ENCODE measurements at regions not wholly inside any gene's neighbourhood (a gene's known extent, or its start where the extent isn't known, plus 50 kb on each side); places are given as distances from the start of the nearest gene placed in this dataset.

DNA sequence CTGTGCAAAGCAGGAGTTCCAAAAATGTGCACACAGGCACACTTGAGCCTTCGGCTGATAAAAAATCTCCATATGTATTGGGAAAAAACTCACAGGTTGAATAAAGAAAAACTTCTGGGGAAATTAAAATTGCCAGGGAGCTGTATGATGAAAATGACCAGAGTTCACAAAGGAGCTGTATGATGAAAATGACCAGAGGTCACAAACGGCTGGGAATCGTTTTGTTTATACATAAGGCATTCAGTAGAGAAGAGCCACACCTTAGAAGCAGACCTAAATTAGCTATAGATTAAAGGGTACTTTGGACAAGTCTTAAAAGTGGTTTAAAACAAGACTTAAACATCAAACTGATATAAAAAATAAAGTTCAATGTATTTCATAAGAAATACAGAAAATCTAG, 251.7 kb upstream of the TMEM132C start:
- DNase-seq (ENCODE audit: extremely low read depth, low read depth), result no peak
- no peak overlapping the region for H3K4me3 ChIP-seq (replicated peaks; ENCODE audit: low read depth, low read length)
- TF ChIP-seq CTCF (IDR thresholded peaks at IDR 0.05; ENCODE audit: low read depth, low read length, missing control alignments), result no peak

GRCh38 chr12:128018067-128018466, 248.9 kb upstream of the TMEM132C start:
- no peak for TF ChIP-seq CTCF (IDR thresholded peaks at IDR 0.05; ENCODE audit: low read depth, low read length, missing control alignments)
- DNase-seq (ENCODE audit: extremely low read depth, low read depth), result no peak

GRCh38 chr12:128019996-128020544, 246.9 kb upstream of the TMEM132C start:
- no peak for TF ChIP-seq CTCF (IDR thresholded peaks at IDR 0.05; ENCODE audit: low read depth, low read length, missing control alignments)
- no peak overlapping the region for H3K4me3 ChIP-seq (replicated peaks; ENCODE audit: low read depth, low read length)
- DNase-seq (ENCODE audit: extremely low read depth, low read depth), result no peak

More at GRCh38 chr12:128018067-128018466, 248.9 kb upstream of the TMEM132C start:
- no peak overlapping the region for H3K4me3 ChIP-seq (replicated peaks; ENCODE audit: low read depth, low read length)

GRCh38 chr12:128021561-128021960, 245.4 kb upstream of the TMEM132C start:
- DNase-seq (ENCODE audit: extremely low read depth, low read depth), result no peak
- TF ChIP-seq CTCF (IDR thresholded peaks at IDR 0.05; ENCODE audit: low read depth, low read length, missing control alignments), result no peak
- no peak overlapping the region for H3K4me3 ChIP-seq (replicated peaks; ENCODE audit: low read depth, low read length)

DNA sequence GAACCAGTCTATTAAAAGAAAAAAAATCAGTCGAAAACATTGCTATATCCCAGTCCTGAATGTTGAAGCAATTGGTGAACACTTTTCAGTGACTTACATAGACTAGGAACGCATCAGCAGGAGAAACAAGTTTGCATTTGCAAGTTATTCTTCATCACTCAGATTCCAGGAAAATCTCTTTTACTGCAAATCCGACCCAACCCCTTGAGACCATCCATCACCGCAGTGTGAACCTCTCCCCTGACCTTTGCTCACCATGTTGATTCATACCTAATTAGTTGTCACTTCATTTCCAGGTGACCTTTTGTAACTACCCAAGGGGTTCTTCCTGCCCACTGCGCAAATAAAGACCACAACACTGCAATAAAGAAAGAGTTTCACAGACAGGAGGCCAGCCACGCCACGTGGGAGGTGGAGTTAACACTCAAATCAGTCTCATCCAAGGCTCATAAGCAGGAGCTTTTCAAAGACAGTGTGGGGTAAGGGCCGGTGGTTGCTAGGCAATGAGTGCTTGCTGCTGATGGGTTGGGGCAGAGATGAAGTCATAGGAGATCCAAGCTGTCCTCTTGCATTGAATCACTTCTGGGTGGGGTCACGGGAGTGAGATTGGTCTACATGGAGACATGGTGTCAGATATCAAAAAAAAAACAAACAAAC, 241.3 kb upstream of the TMEM132C start:
- no peak for DNase-seq (ENCODE audit: extremely low read depth, low read depth)

GRCh38 chr12:128026696-128027574, 240.0 kb upstream of the TMEM132C start:
- H3K4me3 ChIP-seq (replicated peaks; ENCODE audit: low read depth, low read length), result no peak overlapping the region
- no peak for TF ChIP-seq CTCF (IDR thresholded peaks at IDR 0.05; ENCODE audit: low read depth, low read length, missing control alignments)
- no peak for DNase-seq (ENCODE audit: extremely low read depth, low read depth)

More for the DNA sequence above, 241.3 kb upstream of the TMEM132C start:
- no peak overlapping the region for H3K4me3 ChIP-seq (replicated peaks; ENCODE audit: low read depth, low read length)
- no peak for TF ChIP-seq CTCF (IDR thresholded peaks at IDR 0.05; ENCODE audit: low read depth, low read length, missing control alignments)
